NCI-H446 treated with DMSO at 0.1 percent for 48 hours (cell line): ENCODE measurements at regions not wholly inside any gene's neighbourhood (a gene's known extent, or its start where the extent isn't known, plus 50 kb on each side); places are given as distances from the start of the nearest gene placed in this dataset.

ENCODE experiments used
- DNase-seq: peaks from one replicate; lab custom pipeline; 2025; lab: John Stamatoyannopoulos, UW

- DNase-seq = peak; percentile 91
Measured at GRCh38 chr3:117074826-117075225, 365.2 kb downstream of the TUSC7 start.

GRCh38 chr3:117079997-117080396 lies 370.4 kb downstream of the TUSC7 start:
- DNase-seq = no peak

- no peak for DNase-seq
Measured at GRCh38 chr3:117080872-117081271, 371.3 kb downstream of the TUSC7 start.

GRCh38 chr3:117084277-117084676 lies 374.7 kb downstream of the TUSC7 start:
- no peak for DNase-seq

- DNase-seq = no peak
Measured at GRCh38 chr3:117084739-117085270, 375.2 kb downstream of the TUSC7 start.

DNA sequence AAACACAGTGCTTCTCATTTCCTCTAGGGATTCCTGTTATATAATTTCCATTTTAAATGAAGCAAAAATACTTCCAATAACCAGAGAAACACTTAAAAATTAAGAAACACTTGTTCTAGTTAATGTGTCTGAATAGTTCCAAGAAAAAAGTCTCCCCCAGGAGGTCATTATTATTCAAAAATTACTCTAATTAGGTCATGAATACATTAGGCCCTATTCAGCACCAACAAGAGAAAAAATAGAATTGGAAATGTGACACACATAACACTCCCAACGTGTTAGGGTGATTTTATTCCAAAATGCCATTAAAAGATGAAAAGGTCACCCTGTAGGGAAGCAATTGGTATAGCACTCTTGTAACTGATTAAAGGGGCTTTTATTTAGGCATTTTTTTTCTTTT lies 382.1 kb downstream of the TUSC7 start:
- no peak for DNase-seq

GRCh38 chr3:117096549-117096948 lies 387.0 kb downstream of the TUSC7 start:
- DNase-seq = no peak

GRCh38 chr3:117097351-117097750 lies 387.8 kb downstream of the TUSC7 start:
- no peak for DNase-seq

DNA sequence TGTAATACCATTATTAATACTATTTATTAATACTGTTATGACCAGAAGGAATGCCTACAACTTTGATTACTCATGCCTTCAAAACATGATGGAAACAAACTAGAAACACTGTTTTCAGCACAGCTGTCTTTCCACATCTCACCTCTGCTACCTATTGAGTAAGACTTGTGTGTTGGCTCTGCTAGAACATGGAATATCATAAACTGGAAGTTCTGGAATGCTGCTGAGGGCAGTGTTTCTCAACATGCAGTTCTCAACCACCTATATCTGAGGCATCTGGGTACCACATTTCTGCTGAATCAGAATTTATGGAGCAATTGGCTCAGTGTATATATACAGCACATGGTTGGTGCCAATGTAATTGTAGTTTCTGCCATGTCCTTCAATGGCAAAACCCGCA lies 392.1 kb downstream of the TUSC7 start:
- no peak for DNase-seq

GRCh38 chr3:117102426-117102825 lies 392.8 kb downstream of the TUSC7 start:
- DNase-seq = no peak

DNA sequence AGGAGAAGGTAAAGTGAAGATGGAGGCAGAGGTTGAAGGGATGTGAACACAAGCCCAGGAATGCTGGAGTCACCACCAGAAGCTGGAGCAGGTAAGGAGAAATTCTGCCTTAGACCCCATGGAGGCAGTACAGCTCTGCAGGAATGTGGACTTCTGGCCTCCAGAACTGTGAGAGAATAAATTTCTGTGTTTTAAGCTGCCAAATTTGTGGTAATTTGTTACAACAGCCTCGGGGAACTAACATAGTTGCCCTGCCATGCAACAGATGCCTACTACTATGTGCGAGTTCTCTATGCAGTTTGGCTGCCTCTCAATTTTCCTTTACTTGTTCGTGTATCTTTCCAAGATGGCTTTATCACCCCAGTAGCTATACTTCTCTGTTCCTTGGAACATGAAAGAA lies 394.1 kb downstream of the TUSC7 start:
- peak; percentile 27 for DNase-seq

- no peak for DNase-seq
Measured at GRCh38 chr3:117104381-117104780, 394.8 kb downstream of the TUSC7 start.

DNA sequence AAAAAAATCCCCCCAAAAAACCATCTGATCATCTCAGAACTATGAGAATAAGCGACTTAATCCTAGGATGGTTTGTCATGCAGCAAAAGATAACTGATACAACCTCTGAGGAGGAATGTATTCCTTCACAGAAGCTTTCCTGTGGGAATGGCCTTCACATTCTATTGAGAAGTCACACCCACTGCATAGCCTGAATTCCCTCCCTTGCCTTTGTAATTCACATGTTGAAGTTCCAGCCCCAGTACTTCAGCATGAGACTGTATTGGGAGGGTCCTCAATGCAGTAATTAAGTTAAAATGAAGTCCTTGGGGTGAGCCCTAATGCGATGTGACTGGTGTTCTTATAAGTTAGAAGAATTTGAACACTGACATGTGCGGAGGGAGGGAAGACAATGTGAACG lies 395.2 kb downstream of the TUSC7 start:
- DNase-seq = no peak

DNA sequence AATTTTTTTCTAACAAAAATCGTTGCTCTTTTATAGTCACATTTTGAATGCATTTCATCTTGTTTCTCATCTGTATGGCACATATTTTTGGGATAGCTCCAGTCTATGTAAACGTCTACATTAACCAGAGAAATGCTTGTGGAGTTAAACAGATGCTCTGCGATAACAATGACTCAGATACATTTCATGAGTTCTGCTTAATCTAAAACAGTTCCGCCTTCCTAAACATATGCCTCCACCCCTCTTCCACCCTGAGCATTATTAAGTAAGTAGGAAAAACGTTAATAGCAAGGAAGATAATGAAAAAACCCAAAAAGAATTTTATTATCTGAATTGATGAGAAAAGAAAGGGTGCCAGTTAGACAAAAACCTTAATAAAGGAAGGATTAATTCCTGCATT lies 396.1 kb downstream of the TUSC7 start:
- no peak for DNase-seq

GRCh38 chr3:117106396-117106795 lies 396.8 kb downstream of the TUSC7 start:
- no peak for DNase-seq

GRCh38 chr3:117107946-117108345 lies 398.4 kb downstream of the TUSC7 start:
- no peak for DNase-seq

- DNase-seq = no peak
Measured at GRCh38 chr3:117109178-117109577, 399.6 kb downstream of the TUSC7 start.

- DNase-seq = no peak
Measured at GRCh38 chr3:117114517-117115265, 405.1 kb downstream of the TUSC7 start.

- DNase-seq = no peak
Measured at GRCh38 chr3:117117188-117117936, 407.8 kb downstream of the TUSC7 start.

- peak; percentile 26 for DNase-seq
Measured at GRCh38 chr3:117118604-117119003, 409.0 kb downstream of the TUSC7 start.

DNA sequence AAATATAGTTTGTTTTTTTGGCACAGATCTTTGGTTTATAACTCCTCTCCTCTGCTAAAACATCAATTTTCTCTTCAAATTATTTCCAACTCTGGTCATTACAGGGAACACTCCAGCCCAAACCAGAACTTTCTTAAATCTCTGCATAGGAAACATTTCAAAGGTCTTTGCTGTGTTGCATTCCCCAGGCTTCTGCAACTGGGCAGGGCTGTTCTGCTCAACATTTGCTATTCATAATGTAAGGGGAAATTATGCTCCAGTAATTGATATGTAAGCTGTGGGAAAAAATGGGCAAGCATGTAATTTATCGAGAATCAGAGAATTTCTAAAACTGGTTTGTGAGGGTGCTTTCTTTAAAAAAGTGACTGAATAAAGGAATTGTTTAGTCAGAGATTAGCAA lies 410.4 kb downstream of the TUSC7 start:
- DNase-seq = no peak

DNA sequence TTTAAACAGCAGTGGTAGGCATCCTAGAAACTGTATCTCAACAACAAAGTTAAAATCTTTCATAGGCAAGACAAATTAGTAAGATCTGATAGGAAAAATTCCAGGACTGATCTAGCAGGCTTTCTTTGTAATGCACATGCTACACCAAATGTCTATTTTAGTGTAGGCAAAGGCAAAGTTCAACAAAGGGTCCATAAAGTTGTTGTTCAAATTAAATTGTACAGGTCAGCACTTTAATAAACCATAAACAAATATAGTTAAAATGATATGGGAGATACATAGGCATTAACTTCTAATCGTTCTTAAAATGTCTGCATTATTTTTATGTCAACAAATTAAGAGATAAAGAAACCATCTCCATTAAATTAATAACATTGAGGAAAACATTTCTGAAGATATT lies 413.0 kb downstream of the TUSC7 start:
- DNase-seq = no peak

- DNase-seq = no peak
Measured at GRCh38 chr3:117126460-117126859, 416.9 kb downstream of the TUSC7 start.
